Mammary epithelial cell (primary cell): ENCODE measurements at regions not wholly inside any gene's neighbourhood (a gene's known extent, or its start where the extent isn't known, plus 50 kb on each side); places are given as distances from the start of the nearest gene placed in this dataset.

Source experiments
- CTCF ChIP-seq, 2 donors: IDR thresholded peaks in 1 of 2; conservative IDR thresholded peaks in 1 of 2; 2 replicates each; pipeline ENCODE4 v1.5.1; 2011 to 2012; ENCODE audit warnings: inconsistent platforms in 2 of 2, low read length in 2 of 2, mild to moderate bottlenecking in 2 of 2, control low read depth in 1 of 2, low read depth in 1 of 2; ENCODE audit not compliant: insufficient read depth in 1 of 2; ENCODE audit errors: extremely low read depth in 1 of 2
- EZH2 ChIP-seq: IDR thresholded peaks from 2 replicates; pipeline ENCODE4 v1.6.1; 2012; ENCODE audit warnings: low read length, inconsistent platforms, borderline replicate concordance

DNA sequence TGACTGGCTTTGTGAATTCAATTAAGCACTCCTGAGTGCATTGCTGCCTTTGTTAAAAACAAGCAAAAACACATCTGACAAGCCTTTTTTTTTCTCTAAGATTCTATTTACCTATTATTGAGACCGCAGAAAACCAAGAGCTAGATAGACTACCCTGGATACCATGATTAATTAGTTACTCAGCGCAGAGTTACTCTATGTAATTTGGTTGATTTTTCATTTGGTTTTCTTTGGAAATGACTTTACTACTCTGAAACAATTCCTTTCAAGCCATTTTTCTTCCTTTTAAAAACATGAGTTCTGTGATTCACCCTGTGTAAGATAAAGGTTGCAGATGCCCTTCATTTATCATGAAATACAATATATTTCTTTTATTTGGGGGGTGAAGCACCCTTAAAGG is 421.6 kb upstream of the PIK3R1 start:
- TF ChIP-seq EZH2 (no peak), CTCF (conservative IDR thresholded peaks at IDR 0.05 in 1 of 2, IDR thresholded peaks at IDR 0.05 in 1 of 2; ENCODE audit: extremely low read depth in 1 of 2, insufficient read depth in 1 of 2, low read depth in 1 of 2, low read length in 2 of 2) (no peak)
